Right ventricle myocardium superior (tissue), 1 donor: ENCODE measurements at regions not wholly inside any gene's neighbourhood (a gene's known extent, or its start where the extent isn't known, plus 50 kb on each side); places are given as distances from the start of the nearest gene placed in this dataset.

Source experiments
- ATAC-seq: fragments of 200-7000 bp; cut with Tn5 transposase; one replicate; pipeline ENCODE4 v1.9.1; 2020; ENCODE audit warnings: mild to moderate bottlenecking; ENCODE audit not compliant: poor library complexity
- DNase-seq: peaks from one replicate; pipeline ENCODE4 v3.0.0-alpha.2; 2020
- intact Hi-C: fragments of 100-400 bp; cut with DNase I; formaldehyde crosslinking; loops from one replicate; pipeline ENCODE4 v1.11.2; 2022
- donor health status: DM: no; HTN: yes; CAD: no; lungs with severe emphysema.

DNA sequence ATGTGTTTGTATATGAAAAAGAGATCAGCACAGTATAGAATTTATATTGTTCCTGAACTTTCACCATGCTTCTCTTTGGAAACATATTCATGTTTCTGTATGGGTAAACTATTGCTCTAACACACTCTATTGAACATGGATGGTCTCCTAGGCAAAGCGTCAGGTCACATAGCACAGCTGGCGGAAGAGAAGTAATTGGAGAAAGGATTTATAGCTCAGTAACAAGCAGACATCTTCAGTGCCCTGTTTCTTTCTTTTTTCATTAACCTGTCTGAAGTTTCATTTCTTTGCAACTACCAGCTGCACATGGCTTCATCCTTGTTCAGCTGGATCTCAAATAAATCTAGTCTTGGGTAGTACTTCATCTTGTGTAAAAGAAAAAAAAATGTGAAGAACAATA lies 84.4 kb upstream of the TRPC6 start:
- ATAC-seq = no peak
- DNase-seq = no peak
- intact Hi-C loops = no loop called here

- no peak for DNase-seq
- no peak for ATAC-seq
- intact Hi-C loops = no loop called here
Measured at GRCh38 chr11:101666916-101667315, 83.1 kb upstream of the TRPC6 start.

DNA sequence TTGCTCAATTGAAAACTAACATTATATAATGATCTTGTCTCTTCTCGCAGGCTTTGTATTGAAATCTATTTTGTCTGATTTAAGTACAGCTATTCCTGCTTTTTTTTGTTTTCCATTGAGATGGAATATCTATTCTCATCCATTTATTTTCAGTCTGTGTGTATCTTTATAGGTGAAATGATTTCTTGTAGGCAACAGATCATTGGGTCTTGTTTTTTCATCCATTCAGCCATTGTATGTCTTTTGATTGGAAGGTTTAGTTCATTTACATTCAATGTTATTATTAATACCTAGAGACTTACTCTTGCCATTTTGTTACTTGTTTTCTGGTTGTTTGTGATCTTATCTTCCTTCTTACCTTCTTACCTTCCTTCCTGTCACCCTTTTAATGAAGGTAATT lies 77.8 kb upstream of the TRPC6 start:
- ATAC-seq (no peak), DNase-seq (no peak)
- intact Hi-C loops = no loop called here
